HL-60/S4 (cell line): ENCODE measurements at regions not wholly inside any gene's neighbourhood (a gene's known extent, or its start where the extent isn't known, plus 50 kb on each side); places are given as distances from the start of the nearest gene placed in this dataset.

Experiments used
- in situ Hi-C: fragments of 300-500 bp; cut with MboI; formaldehyde crosslinking; loops from 2 replicates; pipeline ENCODE4 v1.14.3; 2022; ENCODE audit warnings: low sequenced_read_pairs

DNA sequence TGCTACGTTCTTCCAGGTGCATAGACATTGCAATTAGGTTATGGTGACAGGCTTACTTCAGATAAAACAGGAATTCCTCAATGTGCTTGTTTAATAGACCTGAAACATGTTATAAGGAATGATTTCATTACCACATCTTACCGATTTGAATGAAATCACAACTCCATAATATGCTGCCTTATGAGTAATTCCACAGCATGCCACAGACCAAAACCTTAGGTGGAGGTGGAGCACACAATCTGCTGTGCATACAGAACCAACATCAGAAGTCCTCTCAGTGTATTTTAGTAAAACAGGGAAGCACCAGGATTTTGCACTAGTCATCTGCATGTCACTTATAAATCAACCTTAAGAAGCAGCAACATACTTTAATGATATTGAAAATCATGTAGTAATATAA lies 148.9 kb upstream of the TSHZ2 start:
- in situ Hi-C loops: no loop called here

DNA sequence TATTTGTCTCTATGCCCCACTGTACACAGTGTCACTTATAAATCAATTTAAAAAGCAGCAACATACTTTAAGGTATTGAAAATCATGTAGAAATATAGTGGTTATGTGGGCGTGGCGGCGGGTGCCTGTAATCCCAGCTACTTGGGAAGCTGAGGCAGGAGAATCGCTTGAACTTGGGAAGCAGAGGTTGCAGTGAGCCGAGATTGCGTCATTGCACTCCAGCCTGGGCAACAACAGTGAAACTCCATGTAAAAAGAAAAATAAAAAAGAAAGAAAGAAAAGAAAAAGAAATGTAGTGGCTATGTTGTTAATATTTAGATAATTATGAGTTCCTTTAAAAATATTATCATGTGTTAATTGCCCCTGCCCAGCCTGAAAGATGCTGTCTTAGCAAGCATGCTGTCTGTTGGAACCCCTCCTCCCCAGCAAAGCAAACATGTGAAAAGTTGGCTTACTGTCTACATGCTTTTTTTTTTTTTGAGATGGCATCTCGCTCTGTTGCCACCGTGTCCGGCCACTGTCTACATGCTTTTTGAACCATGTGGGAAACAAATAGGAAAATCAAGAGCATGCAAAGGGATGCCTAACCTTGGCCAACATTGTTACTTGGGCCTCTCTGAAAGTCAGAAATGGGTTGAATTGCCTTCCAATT lies 151.4 kb upstream of the TSHZ2 start:
- in situ Hi-C loops: no loop called here

DNA sequence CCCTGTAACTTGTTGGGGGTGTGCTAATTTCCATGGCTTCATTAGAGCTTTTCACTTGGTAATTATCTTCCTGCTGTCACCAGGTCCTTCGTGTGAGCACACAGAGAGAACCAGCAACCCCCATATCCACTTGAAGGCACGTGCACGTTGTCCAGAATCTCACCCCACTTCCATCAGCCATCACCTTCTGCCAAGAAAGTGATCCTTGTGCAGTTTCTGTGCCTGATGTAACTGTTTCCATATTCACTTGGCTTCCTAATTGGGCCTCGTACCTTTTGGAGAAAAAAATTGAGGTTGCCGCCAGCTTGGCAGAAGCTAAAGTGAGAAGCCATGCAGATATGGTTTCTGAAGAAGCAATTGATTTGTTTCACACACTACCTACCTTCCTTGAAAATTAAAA lies 153.7 kb upstream of the TSHZ2 start:
- in situ Hi-C loops: no loop called here

DNA sequence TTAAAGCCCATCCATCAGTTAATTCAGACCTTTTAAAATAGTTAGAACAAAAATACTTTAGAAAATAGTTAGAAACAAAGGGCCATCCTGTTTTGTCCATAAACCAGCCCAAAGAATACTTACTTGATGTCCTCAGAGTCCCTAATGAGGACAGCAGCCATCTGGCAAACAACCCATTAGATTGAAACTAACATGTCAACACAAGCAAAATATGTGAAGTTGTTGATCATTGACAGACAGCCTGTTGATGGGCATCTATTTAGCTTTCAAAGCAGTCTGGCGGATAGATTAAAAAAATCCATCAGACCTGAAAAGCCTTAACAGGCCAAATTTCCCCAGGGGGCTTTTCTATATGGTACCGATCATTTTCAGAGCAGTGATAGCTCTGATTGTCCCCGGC lies 154.2 kb upstream of the TSHZ2 start:
- in situ Hi-C loops: no loop called here

DNA sequence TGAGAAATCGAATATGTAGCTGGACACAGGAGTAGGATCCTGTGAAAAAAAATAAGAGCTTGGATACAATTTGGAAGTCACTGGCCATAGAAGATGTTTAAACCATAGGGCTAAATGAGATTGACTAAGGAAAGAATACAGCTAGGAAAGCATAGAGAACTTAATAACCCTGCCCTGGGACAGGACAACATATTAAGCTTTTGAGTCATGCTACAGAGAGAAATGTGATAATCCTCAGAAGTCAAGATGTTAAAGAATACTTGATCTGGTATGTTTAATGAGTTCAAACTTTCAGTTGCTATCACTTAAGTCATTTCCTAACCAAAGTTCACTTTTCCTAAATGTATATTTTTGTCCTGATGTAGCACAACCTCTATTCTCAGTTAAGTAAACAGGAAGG lies 154.6 kb upstream of the TSHZ2 start:
- in situ Hi-C loops: no loop called here

DNA sequence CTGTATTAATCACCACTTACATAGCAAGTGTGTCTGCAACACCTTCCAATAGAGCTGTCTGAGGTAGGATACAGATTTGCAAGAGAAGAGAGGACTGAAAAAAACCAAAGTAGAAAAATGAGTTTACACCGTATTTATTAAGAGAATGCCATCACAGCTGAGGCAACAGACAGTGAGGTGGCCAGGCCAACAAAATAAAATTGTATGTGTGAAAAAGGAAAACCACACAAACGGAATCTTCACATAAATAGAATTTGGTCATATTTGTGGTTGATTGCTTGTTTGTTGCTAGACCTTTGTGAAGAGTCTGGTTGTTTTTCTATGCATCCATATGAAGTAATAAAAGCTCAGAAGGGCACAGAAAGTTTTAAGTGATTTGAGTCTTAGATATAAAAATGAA lies 157.8 kb upstream of the TSHZ2 start:
- in situ Hi-C loops: no loop called here

DNA sequence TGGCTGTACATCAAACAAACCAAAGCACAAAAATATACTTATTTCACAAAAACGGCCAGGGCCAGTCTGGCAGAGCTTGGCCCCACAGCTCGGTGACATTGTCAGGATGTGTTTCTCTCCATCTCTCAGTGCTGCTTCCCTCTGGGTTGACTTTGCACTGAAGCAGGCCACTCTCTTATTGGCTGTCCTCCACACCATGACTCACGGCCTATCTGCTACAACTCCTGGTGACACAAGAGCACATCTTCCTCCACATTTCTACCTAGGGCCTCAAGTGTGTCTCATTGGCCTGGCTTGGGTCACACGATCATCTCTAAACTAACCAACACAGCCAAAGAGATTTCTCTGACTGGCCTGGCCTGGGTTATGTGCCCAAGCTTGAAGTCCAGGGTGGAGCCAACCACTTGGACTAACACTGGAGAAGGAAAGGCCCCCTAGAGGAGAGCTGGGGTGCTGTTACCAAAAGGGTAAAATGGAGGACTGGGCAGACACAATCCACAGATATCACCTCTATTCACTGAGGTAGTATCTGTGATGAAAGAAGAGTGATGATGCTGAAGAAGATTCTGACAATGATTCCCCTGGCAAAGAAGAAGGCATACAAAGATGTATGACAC lies 159.8 kb upstream of the TSHZ2 start:
- in situ Hi-C loops: no loop called here

DNA sequence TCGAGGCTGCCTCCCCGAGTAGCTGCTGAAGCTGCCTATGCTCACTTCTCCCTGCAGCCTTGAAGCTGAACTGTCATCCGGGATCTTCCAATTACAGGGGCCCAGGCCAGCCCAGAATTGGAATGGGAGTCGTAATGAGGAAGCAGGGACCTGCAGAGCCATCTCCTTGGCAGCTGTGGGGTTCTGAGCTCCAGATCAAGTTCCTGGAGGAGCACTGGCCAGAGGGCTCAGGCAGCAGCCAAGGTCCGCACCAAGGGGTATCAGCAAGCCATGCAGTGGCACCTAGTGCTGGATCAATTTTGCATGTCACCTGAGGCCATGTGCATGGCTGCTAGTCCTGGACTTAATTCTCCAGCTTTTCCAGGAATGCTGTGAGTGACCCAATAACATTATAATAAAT lies 163.2 kb upstream of the TSHZ2 start:
- in situ Hi-C loops: no loop called here

DNA sequence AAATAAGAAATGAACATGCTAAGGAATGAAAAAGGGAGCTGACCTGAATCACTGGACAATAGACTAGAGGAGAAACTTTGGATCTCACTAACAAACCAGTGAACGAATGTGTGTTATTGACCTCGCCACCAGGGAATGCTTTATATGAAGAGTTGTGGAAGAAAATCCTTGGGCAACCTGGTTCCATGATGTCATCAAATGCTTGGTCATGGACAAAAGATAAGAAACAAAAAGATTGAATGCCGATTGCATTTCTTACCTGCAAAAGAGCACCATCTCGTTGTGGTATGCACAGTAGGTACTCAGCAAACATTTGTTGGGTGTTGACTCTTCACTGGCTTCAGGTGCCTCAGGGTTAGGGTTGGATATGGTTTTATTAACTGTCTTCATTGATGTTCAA lies 165.2 kb upstream of the TSHZ2 start:
- in situ Hi-C loops: no loop called here

DNA sequence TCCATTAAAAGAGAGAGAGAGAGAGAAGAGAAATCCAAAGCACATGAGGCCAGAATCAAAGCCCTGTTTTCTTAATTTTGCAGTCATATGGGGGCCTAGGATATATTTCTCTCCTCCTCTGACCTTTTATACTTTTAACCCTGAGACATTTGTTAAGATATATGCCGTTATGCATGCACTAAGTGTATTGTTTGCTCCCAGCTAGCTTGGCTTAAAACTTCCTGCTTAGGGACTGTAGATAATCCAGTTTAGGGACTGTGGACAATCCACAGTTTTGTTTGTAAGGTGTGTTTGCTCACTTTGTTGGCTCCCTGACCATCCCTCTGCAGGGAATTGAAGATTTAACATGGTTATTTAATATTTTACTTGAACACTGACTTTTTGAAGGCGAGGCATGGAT lies 166.3 kb upstream of the TSHZ2 start:
- in situ Hi-C loops: no loop called here

DNA sequence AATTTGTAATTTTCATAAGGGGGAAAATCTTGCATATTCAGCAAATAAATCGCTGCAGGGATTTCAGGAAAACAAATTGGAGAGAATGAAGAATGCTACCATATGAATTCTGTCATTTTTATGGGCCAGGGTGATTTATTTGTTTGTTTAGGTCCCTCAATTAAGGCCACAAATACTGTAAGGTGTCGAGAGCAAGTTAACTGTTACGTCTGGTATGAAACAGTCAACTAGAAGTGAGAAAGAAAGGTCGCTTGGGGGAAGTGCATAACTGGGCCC lies 166.9 kb upstream of the TSHZ2 start:
- in situ Hi-C loops: no loop called here

DNA sequence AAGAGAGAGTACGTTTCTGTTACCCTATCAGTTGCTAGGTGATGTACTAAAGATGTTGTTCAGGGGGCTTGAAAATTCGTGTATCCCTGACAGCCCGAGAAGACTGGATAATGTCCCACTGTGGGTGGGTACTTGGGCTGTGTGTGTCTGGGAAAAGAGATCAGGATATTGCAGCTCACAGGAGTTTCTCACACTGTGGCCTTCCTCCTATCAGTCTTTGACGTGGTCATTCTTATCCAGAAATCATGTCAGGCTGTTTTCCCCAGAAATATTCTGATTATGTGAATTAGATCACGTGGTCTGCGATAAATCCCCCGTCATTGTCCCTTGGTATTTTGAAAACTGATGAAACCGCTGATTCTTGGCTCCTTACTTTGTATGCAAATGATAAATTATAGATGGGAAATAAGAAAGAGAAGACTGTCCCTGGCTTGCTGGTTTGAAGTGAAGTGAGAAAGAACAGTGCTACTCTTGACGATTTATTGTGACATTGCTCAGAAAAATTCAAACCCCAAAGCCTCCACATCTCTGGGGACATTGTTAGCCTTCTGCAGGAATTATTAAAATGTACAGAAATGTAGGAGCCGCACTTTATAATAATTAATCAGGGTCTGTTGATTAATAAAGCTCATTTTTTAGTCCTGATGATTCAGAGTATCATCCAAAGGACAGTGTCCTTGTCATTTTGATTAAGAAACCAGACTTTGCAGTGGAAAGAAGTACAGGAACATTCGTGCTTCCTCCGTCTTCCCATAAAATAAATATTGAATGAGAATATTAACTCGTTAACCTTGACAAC lies 167.5 kb upstream of the TSHZ2 start:
- in situ Hi-C loops: no loop called here

DNA sequence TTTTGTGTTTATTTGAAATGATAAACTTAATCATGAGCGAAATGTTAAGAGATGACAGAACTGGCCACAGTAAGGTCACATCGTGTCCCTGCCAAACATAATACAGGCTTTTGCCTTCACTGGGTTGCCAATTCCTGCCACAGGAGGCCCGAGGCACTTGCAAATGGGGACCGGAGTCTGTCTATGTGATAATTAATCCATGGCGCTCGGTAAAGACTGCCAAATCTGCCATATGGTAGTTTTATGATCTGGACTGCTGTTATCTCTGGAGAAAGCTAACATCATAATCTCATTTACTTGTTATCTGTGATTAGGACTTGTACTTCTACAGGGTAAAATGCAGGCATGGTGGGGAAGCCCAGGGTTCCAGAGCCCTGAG lies 170.5 kb upstream of the TSHZ2 start:
- in situ Hi-C loops: no loop called here

DNA sequence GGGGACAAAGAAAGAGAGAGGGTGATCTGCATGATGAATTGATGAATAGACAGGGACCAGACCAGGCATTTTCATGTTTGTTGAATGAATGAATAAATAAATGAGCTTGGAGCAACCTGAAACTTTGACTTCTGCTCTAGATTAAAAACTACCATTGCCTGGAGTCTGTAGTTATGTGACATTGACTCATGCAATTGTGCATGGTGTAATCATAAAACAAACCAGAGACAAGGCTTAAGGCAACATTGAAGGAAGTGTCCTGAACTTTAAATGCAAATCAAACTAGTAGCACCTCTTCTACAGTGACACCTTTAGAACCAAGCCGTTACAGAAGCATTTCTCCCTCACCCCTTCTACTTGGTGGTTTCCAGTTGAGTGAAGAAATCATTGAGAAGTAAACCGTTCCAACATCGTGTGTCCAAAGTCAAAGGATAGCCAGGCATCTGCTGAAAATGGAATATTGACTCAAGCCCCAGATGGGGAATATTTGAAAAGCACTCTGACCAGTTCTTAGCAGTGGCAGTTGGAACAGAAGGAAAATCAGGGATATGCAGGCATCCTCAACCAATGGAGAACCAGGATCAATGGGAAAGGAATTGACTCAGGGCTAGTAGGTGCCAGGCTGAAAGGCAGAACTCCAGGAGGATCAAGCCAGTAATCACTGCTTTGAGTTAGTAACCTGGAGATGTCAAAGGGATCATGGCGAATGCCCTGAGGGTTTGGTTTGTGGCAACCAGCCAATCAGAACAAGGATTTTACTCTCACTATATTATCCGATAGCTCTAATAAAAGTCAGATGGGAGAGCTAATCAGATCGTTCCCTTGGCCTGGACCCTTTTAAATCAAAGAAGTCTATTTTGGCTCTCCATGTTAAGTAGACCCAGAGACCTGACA lies 171.2 kb upstream of the TSHZ2 start:
- in situ Hi-C loops: no loop called here

DNA sequence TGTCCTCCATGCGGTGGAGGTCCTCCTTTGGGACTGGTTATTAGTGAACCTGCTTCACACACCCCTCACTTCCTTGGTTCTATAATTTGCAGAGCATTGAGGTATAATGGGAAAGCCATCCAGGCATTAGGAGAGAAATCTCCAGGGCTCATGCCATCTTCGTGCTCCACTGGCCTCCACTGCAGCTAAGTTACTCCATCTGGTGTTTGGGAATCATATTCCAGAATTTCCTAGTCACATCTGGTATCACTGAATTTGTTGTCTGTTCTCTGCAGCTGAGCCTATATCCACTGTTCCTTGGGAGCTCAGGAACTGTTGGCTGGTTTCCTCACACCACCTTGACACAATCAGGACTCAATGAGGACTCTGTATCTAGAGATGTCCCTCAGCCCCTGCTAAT lies 173.0 kb upstream of the TSHZ2 start:
- in situ Hi-C loops: no loop called here

DNA sequence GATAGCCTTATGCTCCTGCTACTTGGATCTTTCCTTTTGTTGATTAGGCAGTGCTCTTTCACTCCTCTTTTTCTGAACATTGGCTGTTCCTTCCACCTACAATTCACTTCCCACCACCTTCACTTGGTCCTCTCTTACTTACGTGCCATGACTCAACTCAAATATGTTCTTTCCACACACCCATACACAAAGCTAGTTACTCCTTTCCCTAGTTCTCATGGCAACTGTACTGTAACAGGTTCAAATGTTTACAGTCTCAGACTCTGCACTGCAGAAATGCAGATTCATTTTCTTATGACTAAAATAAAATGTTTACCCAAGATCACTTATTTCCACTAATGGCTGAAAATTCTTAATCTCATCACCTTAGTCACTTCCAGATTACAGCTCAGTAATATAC lies 174.0 kb upstream of the TSHZ2 start:
- in situ Hi-C loops: no loop called here

DNA sequence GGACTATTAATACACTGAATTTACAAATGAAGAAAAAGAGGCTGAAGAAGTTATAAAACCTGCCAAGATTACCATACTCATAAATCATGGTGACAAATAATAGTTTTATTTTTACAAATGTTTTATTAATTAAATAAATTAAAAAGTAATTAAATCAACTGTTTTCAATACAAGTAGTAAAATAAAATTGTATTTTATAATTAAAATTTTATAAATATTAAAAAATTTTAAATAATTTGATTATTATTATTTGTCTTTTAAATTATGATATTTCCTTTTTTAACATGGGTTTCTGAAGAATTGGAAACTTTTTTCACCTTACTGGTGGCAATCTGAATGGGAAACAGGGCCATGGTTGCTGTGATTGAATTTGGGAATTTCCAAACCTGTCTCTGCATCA lies 177.3 kb upstream of the TSHZ2 start:
- in situ Hi-C loops: no loop called here

DNA sequence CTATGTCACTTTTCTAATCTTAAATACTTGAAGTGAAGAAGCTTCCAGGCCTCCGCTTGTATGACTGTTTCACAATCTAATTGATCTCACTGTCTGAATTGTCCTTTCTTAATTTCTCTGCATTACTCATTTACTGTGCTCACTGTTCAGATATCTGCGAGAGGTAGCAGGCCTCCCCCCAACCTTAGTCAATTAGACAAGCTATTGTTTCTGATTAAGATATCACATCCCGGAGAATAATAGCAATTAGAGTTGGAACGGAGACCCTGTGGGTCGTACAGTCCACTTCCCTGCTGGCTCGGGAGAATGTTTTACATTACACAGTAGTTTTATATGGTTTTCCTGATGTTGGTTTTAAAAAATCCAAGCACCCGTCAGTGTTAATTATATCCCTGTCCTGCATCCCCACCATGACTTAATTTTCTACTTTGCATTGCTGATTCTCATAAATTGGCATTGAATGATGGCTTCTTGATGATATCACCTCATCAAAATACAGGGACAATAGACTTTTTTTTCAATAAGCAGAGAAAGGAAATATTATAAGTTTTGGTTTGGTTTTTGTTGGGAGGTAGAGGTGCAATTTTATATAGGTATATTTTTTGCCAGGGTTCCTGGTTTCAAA lies 178.7 kb upstream of the TSHZ2 start:
- in situ Hi-C loops: no loop called here

DNA sequence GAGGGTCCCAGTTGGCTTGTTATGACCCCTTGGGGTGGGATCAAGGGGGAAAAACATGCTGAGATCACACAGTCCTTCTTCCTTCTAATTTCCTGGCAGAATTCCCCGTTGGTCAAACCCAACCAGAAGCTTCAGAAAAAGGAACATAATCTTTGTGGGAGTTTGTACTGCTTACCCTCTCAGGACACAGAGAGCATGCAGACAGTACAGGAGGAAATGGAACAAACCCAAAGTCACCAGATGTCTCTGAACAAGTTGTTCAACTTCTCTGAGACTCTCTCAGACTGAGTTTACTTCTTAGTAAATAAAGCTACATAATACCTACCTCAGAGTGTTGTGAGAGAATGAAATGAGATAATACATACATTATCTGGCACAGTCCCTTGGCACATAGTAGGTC lies 181.1 kb upstream of the TSHZ2 start:
- in situ Hi-C loops: no loop called here

DNA sequence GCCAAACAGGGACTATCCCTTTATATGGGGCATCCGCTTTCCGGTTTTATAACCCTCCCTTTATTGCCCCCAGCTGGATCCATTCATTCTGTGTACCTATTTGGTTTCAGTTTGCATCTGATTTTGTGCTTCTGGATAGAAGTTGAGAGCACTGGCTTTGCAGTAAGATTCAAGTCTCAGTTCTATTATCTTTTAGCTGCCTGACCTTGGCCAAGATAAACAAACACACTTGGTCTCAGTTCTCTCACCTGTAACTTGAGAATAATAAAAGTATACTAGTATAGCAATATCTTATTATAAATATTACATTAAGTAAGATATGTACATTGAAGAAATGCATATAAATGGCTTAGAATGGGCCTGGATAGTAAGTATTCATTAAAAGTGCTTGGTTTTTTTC lies 182.4 kb upstream of the TSHZ2 start:
- in situ Hi-C loops: no loop called here

DNA sequence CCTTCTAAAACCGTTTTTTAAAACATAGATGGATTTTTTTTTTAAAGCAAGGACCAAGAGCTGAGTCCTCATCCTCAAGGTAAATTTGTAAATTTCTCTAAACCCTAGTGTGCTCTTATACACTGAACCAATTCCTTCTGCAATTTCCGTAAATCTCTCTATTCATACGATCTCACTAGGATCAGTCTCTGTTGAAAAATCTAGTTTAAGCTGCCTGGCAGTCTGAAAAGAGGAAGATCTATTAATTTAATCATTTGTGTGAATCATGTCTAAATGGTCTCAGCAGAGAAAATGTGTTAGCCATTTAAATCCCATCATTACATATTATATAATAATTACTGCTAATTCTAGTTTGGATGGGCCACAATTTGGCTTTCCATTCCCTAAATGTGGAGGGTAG lies 184.2 kb upstream of the TSHZ2 start:
- in situ Hi-C loops: no loop called here
